NCI-H748 treated with DMSO at 0.1 percent for 48 hours (cell line): ENCODE measurements at regions not wholly inside any gene's neighbourhood (a gene's known extent, or its start where the extent isn't known, plus 50 kb on each side); places are given as distances from the start of the nearest gene placed in this dataset.
"Not testable (repeated sequence)": the region's sequence is repeated elsewhere in the genome, so short reads cannot be mapped to it uniquely, and the experiment has no call there.

Experiments used
- DNase-seq: peaks from one replicate; lab custom pipeline; 2025; lab: John Stamatoyannopoulos, UW

DNA sequence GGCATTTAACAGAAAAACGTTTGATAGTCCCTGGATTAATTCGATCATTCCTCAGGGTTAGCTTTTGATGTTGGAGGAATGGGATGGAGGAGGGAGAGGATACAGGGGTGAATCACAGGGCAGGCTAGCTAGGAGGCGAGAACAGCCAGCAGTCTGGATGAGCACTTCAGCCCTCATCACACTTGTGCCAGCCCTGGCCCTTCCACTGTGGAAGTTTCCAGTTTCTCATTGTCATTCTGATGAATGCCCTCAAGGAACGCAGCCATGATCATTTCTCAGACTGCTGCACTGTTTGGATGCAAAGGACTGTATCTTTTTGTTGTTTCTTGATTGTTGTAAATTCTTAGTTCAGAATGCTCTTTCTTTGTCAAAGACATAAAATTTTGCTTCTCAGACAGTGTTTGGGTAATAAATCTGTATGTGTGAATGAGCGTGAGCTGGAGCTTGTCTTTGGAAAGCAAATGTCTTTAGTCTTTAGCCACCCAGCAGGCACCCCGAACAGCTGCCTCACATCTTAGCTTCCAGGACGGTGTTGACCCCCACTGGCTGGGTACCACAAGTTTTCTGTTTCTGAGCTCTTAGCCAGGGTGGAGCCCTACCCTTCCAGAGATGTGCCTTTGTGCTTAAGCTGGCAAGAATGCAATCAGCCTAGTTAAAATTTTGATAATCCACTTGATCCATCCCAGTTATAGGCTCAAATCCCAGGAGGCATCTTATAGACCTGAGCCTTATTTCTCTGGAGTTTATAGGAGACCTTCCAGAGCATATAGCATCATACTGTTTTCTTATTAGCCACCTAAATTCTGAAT is 121.1 kb downstream of the PDCD6IP start:
- no peak for DNase-seq

- DNase-seq: no peak
These were observed 122.1 kb downstream of the PDCD6IP start for GRCh38 chr3:33920511-33920910.

- no peak for DNase-seq
These were observed 123.2 kb downstream of the PDCD6IP start for GRCh38 chr3:33921608-33922007.

DNA sequence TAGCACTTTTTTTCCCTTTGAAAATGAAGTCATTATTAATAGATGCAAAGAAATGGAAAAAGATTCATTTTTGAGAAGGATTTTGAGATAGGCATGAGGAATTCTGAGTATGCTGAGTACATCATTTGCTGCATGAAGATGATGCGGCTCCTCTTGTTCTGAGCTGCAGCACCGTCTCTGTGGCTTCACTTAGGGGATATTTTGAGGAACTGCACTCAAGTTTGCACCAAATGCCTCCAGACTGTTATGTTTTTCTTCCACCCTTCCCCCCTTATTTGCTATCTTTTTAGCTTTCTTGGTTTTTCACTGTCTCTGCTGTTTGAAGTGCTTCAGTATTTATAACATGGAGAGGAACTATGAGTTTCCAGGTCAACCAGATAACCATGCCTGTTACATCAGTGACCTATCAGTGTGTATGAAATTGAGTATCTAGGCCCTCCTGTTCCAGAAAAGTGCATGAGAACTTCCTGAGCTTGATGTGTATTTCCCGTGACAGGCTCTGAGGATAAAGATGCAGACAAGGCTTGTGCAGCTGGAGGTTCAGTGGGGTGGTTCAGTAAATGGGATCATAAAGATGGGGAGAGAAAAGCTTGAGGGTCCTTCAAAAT is 128.7 kb downstream of the PDCD6IP start:
- DNase-seq: no peak

DNA sequence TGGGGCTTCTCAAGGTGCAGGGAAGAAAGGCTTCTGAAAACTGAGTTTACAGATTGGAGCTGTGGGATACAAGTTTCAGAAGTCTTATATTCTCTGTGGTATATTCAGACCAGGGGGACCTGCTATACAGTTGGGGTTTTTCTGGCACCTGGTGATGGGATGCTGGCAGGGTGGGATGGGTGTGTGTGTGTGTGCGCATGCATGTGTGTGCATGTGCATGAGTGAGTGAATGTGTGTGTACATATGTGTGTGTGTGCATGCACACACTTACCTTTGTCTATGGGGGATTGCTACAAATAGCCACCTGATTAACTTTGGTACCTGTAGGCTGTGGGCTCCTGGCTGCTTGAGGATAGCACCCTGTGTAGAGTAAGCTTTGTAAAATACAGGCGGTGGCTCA is 131.4 kb downstream of the PDCD6IP start:
- DNase-seq: no peak

DNA sequence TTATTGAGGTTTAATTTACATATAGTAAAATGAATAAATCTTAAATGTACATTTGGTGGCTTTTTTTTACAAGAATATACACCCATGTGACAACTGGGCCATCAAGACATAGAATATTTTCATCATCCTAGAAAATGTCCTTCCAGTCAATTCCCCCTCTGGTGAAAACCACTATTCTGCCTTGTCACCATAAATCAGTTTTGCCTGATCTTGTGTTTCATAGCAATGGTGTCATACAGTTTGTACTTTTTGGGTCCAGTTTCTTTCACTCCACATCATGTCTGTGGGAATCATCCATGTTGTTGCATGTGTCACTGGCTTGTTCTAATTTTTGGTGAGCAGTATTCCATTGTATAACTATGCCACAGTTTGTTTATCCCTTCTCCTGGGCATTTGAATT is 133.1 kb downstream of the PDCD6IP start:
- DNase-seq: no peak

GRCh38 chr3:33932010-33932764 is 133.8 kb downstream of the PDCD6IP start:
- DNase-seq: no peak

- DNase-seq: no peak
These were observed 137.9 kb downstream of the PDCD6IP start for GRCh38 chr3:33936171-33936920.

- DNase-seq: no peak
These were observed 138.6 kb downstream of the PDCD6IP start for GRCh38 chr3:33936921-33937525.

GRCh38 chr3:33937628-33938027 is 139.2 kb downstream of the PDCD6IP start:
- no peak for DNase-seq

DNA sequence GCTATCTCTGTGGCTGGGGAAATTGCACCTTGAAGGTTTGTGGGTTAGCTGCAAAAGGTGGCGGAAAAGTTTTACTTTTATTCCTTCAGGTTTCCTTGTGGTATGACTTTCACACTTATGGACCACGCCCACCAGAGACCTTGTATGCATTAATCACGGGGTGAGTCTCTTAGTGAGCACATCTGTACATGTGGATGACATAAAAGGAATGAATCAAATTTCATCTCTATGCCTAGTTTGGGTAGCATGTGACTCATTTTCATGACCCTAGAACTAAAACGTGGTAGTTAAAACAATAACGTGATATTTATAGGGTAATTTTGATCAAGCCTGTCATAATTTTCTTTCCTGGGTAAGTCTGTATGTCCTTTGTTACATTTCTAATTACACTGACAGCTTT is 141.7 kb downstream of the PDCD6IP start:
- DNase-seq: no peak

- no peak for DNase-seq
These were observed 142.3 kb downstream of the PDCD6IP start for GRCh38 chr3:33940736-33941135.

DNA sequence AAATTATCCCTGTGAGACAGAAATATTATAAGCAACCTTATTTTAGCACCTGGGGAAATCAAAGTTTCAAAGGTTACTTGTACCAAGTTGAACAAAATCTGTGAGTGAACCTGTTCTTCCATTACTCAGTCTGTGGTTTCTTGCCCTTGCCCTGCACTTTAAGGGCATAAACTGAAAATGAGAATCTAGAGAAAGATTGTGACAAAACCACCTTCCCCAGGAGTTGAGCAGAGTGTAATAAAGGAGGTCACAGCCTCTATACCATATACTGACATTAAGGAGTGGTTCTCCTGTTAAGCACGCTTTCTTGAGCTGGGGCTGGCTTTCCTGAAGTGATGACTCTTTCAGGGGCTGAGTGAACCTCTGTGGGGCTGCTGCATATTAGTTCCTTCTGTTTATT is 143.4 kb downstream of the PDCD6IP start:
- no peak for DNase-seq

- no peak for DNase-seq
These were observed 144.2 kb downstream of the PDCD6IP start for GRCh38 chr3:33942483-33943150.

- no peak for DNase-seq
These were observed 144.8 kb downstream of the PDCD6IP start for GRCh38 chr3:33943277-33943676.

DNA sequence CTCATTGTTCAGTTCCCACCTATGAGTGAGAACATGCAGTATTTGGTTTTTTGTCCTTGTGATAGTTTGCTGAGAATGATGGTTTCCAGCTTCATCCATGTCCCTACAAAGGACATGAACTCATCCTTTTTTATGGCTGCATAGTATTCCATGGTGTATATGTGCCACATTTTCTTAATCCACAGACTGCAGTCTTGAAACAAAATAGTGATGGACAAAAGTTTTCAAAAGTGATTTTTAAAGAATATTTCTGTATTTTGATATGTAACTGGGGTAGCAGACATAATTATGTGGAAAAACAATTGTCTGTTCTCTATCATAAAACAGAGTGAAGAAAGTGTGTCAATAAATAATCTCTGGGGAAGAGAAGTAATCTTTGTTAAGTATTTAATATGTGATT is 148.2 kb downstream of the PDCD6IP start:
- DNase-seq: not testable (repeated sequence)

GRCh38 chr3:33947272-33948195 is 149.1 kb downstream of the PDCD6IP start:
- no peak for DNase-seq

DNA sequence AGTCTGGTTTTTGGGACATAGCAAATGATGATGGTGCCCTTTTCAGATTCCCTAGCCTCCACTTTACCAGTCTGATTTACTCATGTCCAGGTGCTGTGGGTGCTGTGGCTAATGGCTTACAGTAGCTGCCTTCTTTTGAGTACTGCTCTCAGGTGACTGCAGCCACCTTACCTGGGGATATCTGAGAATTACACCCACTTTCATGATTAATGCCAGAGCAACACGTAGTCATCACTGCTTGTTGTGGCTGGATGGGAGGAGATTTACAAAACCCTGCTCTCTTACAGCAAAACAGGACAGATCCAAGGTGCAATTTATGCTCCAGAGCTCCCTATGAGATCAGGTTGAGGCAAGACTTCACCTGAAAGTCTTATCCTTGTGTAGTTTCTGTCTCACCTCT is 150.6 kb downstream of the PDCD6IP start:
- no peak for DNase-seq

DNA sequence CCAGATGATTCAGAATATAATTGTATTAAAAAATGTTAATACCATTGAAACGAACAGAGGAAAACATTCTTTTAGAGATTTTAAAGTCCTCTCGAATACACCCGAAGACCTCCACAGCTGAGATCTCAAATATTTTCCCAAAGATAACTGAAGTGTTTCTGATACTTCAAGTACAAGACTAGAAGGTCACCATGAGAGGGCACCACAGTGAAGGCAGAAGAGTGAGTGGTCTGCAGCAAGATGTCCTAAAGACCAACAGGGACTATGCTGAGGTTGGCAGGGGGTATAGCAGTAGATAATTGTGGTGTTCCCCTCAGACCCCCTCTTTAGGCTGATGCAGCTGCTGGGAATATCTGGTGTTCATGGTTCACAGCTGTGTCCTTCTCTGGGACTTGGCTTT is 156.5 kb downstream of the PDCD6IP start:
- no peak for DNase-seq

DNA sequence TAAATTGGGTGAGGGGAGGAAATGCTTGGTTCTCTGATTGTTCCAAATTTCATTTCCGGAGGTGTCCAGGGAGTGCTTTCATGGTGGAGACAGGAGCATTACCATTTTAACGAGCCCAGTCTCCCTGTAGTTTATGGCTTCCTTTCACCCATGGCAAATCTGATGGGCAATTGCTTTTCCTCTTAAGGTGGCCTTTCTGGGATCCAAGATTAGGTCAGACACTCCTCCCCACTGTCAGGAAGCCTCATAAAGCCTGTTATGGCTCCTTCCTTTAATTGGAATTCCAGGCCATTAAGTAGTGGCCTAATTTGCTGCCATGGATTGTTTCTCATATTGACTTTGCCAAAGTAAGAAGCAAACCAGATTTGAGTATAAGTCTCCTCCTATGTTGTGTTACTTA is 157.8 kb downstream of the PDCD6IP start:
- no peak for DNase-seq
